HUES6 (cell line): ENCODE measurements at regions not wholly inside any gene's neighbourhood (a gene's known extent, or its start where the extent isn't known, plus 50 kb on each side); places are given as distances from the start of the nearest gene placed in this dataset.
"Not testable (repeated sequence)": the region's sequence is repeated elsewhere in the genome, so short reads cannot be mapped to it uniquely, and the experiment has no call there.

Experiments used
- H3K27ac ChIP-seq: 2 replicates; pipeline ENCODE4 v1.7.0; 2013; ENCODE audit warnings: low read depth, mild to moderate bottlenecking, low read length, inconsistent platforms
- H3K27me3 ChIP-seq: 2 replicates; pipeline ENCODE4 v1.6.1; 2013; ENCODE audit warnings: low read length; ENCODE audit not compliant: control insufficient read depth, insufficient read depth
- H3K36me3 ChIP-seq: 2 replicates; pipeline ENCODE4 v1.6.1; 2013; ENCODE audit warnings: low read length; ENCODE audit not compliant: control insufficient read depth, insufficient read depth
- H3K4me1 ChIP-seq: 2 replicates; pipeline ENCODE4 v1.6.1; 2013; ENCODE audit warnings: low read length; ENCODE audit not compliant: control insufficient read depth, insufficient read depth
- H3K4me3 ChIP-seq: 2 replicates; pipeline ENCODE4 v1.5.1; 2013; ENCODE audit warnings: low read depth, low read length
- H3K9ac ChIP-seq: one replicate; pipeline ENCODE4 v1.6.1; 2013; ENCODE audit warnings: mild to moderate bottlenecking, low read length
- H3K9me3 ChIP-seq: 2 replicates; pipeline ENCODE4 v1.6.1; 2013; ENCODE audit warnings: low read depth, low read length; ENCODE audit not compliant: control insufficient read depth, insufficient read depth

DNA sequence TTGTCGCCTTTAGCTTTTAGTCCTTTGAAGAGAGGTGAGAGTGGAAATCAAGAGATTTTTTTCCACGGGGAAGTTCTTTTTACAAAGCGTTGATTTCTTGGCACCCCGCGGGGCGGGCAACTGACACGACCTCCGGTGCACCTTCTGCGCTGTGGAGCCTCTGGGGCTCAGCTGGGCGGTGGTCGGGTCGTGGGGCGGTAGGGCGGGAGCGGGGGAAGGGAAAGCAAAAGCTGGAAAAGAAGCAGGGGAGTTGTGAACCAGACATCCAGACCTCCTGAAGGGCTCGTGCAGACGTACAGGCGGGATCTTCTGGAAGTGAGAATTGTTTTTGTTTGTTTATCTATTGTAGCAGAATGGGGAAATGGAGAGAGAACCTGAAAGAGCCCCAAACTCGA lies 63.3 kb downstream of the PPIAL4A start:
- H3K36me3 ChIP-seq, H3K4me3 ChIP-seq, H3K27me3 ChIP-seq, H3K9me3 ChIP-seq, H3K27ac ChIP-seq, H3K9ac ChIP-seq: not testable (repeated sequence)
- H3K4me1 ChIP-seq: peaks cover 24% of the 10 kb centered on the region; the same call in 1 of the 2 replicates

DNA sequence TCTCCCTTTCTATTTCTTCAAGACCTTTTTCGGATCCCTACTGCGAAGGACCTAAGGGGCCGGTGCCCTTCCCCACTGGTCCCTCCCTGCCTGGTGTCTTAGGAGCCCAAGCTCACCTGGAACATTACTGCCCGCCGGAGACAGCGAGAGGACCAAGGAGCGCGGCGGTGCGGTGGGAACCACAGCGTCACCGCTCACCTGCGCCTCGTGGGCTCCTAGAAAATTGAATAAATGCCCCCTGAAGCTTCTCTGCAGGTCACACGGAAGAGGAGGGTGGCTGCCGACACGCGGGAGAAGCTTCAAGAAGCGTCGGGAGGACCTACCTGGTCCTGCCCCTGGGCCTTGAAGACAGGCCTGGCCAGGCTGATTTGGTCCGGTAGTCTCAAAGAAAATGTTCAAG lies 65.2 kb downstream of the PPIAL4A start:
- H3K9me3 ChIP-seq: no peaks in the 10 kb centered on the region
- H3K36me3 ChIP-seq: no peaks in the 10 kb centered on the region
- no peak overlapping the region for H3K4me3 ChIP-seq
- H3K4me1 ChIP-seq: peaks cover 24% of the 10 kb centered on the region; the same call in 1 of the 2 replicates
- no peaks in the 10 kb centered on the region for H3K27me3 ChIP-seq
- peak overlapping the region; percentile 59; the same call in 1 of the 2 replicates for H3K27ac ChIP-seq
- H3K9ac ChIP-seq: no peak overlapping the region

DNA sequence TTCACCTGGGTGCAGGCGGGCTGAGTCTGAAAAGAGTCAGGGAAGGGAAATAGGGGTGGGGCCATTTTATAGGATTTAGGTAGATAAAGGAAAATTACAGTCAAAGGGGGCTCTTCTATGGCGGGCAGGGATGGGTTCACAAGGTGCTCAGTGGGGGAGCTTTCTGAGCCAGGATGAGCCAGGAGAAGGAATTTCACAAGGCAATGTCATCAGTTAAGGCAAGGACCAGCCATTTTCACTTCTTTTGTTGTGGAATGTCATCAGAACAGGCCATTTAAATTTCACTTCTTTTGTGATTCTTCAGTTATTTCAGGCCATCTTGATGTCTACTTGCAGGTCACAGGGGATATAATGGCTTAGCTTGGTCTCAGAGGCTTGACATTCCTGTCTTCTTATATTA lies 66.4 kb downstream of the PPIAL4A start:
- not testable (repeated sequence) for H3K27me3 ChIP-seq, H3K9me3 ChIP-seq, H3K36me3 ChIP-seq
- H3K4me1 ChIP-seq: peaks cover 24% of the 10 kb centered on the region; the same call in 1 of the 2 replicates
- peak overlapping the region; percentile 26; the same call in 1 of the 2 replicates for H3K4me3 ChIP-seq
- H3K27ac ChIP-seq: peak overlapping the region; percentile 71; the same call in 1 of the 2 replicates
- peak overlapping the region; percentile 40 for H3K9ac ChIP-seq

DNA sequence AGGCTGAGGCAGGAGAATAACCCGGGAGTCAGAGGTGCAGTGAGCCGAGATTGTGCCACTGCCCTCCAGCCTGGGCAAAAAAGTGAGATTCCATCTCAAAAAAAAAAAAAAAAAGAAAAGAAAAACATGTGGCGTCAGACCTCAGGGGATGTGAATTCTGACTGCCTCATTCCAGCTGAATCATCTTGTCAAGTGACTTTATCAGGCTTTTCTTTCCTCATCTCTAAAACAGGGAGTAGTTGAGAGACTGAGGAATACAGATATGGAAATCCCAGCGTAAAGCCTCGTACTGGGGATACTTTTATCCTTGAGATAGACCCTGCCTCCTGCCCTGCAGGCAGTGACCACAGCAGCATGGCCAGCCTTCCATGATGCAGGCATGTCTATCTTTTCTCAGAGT lies 76.4 kb downstream of the PPIAL4A start:
- H3K4me1 ChIP-seq, H3K9me3 ChIP-seq, H3K36me3 ChIP-seq, H3K4me3 ChIP-seq, H3K9ac ChIP-seq, H3K27me3 ChIP-seq, H3K27ac ChIP-seq: not testable (repeated sequence)

DNA sequence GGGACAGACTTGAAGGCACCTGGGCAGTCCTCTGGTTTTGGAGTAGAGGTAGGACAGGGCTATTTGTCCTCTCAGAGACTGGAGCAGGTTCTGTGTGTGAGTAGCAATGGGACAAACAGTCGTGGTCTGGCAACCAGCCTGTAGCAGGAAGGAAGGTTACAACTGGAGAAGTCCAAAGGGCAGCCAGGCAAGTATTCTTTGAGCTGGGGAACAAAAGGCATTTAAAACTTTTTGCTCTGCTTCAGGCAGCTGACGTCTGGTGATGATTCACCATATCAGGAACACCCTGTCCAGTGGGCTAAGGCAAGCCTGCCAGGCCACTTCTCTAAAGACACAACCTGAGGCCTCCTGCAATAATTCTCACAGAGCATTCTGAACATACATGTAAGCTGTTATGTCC lies 83.3 kb downstream of the PPIAL4A start:
- H3K9ac ChIP-seq, H3K36me3 ChIP-seq, H3K27ac ChIP-seq, H3K4me3 ChIP-seq, H3K27me3 ChIP-seq, H3K4me1 ChIP-seq, H3K9me3 ChIP-seq: not testable (repeated sequence)

DNA sequence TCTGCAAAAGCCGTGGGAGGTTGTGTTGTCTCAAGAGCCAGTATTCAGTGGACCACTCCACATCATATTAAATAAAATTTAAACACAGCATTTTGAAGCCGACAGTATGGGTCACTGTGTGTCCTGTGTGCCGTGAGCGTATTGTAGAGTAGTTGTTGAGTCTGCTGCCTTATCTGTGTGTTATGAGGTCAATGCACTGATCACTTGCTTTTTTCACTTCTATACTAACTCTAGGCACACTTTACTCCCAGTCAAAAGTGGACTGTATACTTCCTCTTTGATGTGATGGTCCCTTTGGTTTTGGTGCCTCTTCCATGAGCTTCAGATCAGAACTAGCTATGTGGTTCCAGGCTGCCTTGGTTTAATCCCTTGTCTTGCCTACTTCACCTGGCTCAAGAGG lies 84.3 kb downstream of the PPIAL4A start:
- not testable (repeated sequence) for H3K4me1 ChIP-seq, H3K9me3 ChIP-seq

DNA sequence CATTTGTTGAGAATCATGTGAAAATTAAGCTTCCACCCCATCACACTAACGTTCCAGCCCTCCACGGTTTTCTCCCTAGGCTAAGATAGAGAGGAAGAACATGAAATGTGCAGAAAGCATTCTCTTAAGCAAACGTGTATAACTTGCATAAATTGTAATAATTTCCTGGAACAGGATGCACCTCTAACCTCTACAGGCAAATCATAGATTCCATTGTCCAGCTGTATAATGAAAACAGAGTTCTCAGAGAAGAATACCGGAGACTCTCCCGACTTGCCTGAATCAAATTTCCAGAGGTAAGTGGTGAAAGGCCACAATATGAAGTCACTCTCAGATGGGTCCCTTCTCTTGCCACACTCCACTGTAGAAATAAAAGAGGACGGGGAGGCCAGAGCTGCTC lies 87.7 kb downstream of the PPIAL4A start:
- H3K4me1 ChIP-seq, H3K9ac ChIP-seq, H3K27ac ChIP-seq: not testable (repeated sequence)

More for the DNA sequence above, 84.3 kb downstream of the PPIAL4A start:
- not testable (repeated sequence) for H3K27ac ChIP-seq, H3K9ac ChIP-seq, H3K4me3 ChIP-seq, H3K27me3 ChIP-seq, H3K36me3 ChIP-seq

DNA sequence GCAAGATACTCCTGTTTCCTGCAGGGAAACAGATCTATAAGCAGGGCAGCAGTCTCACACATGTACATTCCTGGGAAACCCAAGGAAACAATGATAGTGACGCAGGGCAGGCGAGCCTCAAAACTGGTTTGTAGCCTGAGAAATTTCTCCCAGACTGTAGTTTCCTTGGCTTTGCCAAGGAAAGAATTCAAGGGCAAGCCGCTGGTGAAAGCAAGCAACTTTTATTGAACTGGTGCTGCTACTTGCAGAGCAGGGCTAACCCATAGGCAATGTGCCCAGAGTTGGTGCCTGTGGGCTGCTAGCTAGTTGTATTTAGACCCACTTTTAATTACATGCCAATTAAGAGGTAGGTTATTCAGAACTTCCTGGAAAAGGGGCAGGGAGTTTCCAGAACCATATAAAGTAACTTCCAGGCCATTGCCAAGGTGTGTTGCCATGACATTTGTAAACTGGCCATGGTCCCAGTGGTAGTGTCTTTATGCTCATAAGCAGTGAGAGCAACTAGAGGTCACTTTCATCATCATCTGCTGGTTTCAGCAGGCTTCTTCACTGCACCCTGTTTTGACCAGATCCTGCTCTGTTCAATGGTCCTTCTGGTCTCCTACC lies 92.0 kb downstream of the PPIAL4A start:
- not testable (repeated sequence) for H3K27me3 ChIP-seq, H3K27ac ChIP-seq, H3K4me1 ChIP-seq

More for the DNA sequence above, 87.7 kb downstream of the PPIAL4A start:
- not testable (repeated sequence) for H3K36me3 ChIP-seq, H3K9me3 ChIP-seq, H3K4me3 ChIP-seq, H3K27me3 ChIP-seq

DNA sequence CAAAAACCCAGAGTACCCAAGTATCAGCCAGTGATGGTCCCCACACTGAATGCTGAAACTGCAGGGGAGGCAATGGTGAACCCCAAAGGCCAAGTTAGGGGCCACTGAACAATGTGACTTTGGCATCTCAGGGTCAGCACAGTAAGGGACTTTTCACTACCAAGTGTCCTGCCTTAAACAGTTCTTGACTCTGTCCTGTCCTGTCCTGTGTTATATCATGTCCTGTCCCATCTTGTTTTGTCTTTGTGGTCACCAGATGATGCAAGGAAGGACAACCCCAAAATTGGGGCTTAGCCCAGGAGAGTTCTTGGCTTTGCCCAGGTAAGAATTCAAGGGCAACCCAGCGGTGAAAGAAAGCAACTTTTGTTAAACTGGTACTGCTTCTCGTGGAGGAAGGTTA lies 105.0 kb downstream of the PPIAL4A start:
- not testable (repeated sequence) for H3K9me3 ChIP-seq, H3K27ac ChIP-seq, H3K9ac ChIP-seq, H3K4me3 ChIP-seq, H3K36me3 ChIP-seq, H3K4me1 ChIP-seq, H3K27me3 ChIP-seq

More for the DNA sequence above, 92.0 kb downstream of the PPIAL4A start:
- not testable (repeated sequence) for H3K36me3 ChIP-seq, H3K9me3 ChIP-seq, H3K4me3 ChIP-seq, H3K9ac ChIP-seq

DNA sequence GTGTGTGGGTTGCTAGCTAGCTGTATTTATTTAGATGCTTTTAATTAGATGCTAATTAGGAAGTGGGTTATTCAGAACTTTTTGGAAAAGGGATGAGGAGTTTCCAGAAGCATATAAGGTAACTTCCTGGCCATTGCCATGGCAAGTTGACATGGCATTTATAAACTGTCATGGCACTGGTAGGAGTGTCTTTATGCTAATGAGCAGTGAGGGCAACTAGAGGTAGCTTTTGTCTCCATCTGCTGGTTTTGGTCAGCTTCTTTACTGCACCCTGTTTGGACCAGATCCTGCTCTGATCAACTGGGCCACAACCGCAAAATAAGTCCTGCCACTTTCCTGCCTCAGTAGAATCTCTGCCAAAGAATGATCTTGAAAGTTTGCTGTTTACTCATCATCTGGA lies 105.5 kb downstream of the PPIAL4A start:
- H3K36me3 ChIP-seq, H3K9ac ChIP-seq, H3K27me3 ChIP-seq, H3K4me3 ChIP-seq, H3K9me3 ChIP-seq, H3K27ac ChIP-seq, H3K4me1 ChIP-seq: not testable (repeated sequence)

DNA sequence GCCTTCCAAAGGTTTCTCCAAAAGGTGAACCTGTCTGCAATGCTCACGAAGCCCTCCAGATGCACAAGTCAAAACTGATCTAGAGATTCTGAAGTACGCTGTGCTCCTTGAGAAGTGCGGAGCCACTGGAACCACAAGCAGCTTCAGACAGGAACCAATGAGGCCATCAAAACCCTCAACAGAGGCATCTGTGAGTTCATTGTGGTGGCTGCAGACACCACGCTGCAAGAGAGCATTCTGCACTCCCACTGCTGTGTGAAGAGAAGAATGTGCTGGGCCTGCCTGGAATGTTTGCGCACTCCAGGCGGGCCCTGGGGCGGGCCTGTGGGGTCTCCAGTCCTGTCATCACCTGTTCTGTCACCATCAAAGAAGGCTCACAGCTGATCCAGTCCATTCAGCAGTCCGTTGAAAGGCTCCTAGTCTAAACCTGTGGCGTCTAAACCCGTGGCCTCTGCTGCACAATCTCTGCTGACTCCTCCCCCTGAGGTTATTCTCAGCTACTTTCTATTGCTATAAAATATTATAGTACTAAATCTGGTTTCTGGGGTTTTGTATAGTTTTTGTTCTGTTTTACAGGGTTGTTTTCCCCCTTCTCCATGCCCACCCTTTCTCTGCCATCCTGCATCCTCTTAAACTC lies 111.6 kb downstream of the PPIAL4A start:
- not testable (repeated sequence) for H3K27ac ChIP-seq, H3K9ac ChIP-seq, H3K27me3 ChIP-seq, H3K4me1 ChIP-seq, H3K36me3 ChIP-seq, H3K4me3 ChIP-seq, H3K9me3 ChIP-seq
